Panc1 (cell line): ENCODE measurements at regions not wholly inside any gene's neighbourhood (a gene's known extent, or its start where the extent isn't known, plus 50 kb on each side); places are given as distances from the start of the nearest gene placed in this dataset.

Experiments
- ATAC-seq: fragments of 200-7000 bp; cut with Tn5 transposase; 2 replicates; pipeline ENCODE4 v1.9.1; 2020; ENCODE audit warnings: mild to moderate bottlenecking, moderate library complexity
- BruUV-seq: library from RNA; stranded (reverse); fragments of 400-500 nt; replicated peaks from 2 replicates; lab custom pipeline; 2021; lab: Mats Ljungman, UMichigan
- CTCF ChIA-PET: fragments of 300-600 bp; sonication (Branson Sonifier 250); formaldehyde crosslinking; loops from one replicate; lab custom pipeline; 2022; ENCODE audit warnings: antibody characterized with exemption; lab: Charles Lee
- POLR2A ChIA-PET: fragments of 300-600 bp; sonication (Branson Sonifier 250); formaldehyde crosslinking; loops from one replicate; lab custom pipeline; 2022; ENCODE audit warnings: antibody characterized with exemption; lab: Charles Lee
- DNase-seq: peaks from one replicate; pipeline ENCODE4 v3.0.0-alpha.2; 2010; ENCODE audit warnings: low read depth, low spot score
- H3K27ac ChIP-seq: 2 replicates; pipeline ENCODE4 v1.5.1; 2011; ENCODE audit warnings: mild to moderate bottlenecking, low read length, inconsistent platforms
- H3K27me3 ChIP-seq: fragments of 200-500 bp; sonication (Bioruptor generic); 2 replicates; pipeline ENCODE4 v1.6.0; 2014; ENCODE audit warnings: low read length, inconsistent platforms; ENCODE audit not compliant: control insufficient read depth, insufficient read depth
- H3K36me3 ChIP-seq: fragments of 200-500 bp; sonication (Bioruptor generic); 2 replicates; pipeline ENCODE4 v1.5.1; 2014; ENCODE audit warnings: inconsistent platforms, mild to moderate bottlenecking, low read length, moderate library complexity; ENCODE audit not compliant: control insufficient read depth, insufficient read depth
- H3K4me1 ChIP-seq: 2 replicates; pipeline ENCODE4 v1.5.1; 2011; ENCODE audit warnings: inconsistent platforms, mild to moderate bottlenecking, low read length, moderate library complexity; ENCODE audit not compliant: control insufficient read depth, insufficient read depth
- H3K4me3 ChIP-seq, 2 experiments: 2 replicates each; pipeline ENCODE4 v1.5.1; 2011 to 2012; ENCODE audit warnings: low read depth in 2 of 2, low read length in 2 of 2, mild to moderate bottlenecking in 2 of 2, inconsistent platforms in 1 of 2, moderate library complexity in 1 of 2
- H3K9me3 ChIP-seq: fragments of 200-500 bp; sonication (Bioruptor generic); 2 replicates; pipeline ENCODE4 v1.5.1; 2014; ENCODE audit warnings: low read depth, mild to moderate bottlenecking, inconsistent platforms, low read length, moderate library complexity; ENCODE audit not compliant: control insufficient read depth, insufficient read depth
- POLR2AphosphoS5 ChIP-seq: IDR thresholded peaks from 2 replicates; pipeline ENCODE4 v1.6.1; 2012; ENCODE audit warnings: mild to moderate bottlenecking, low read depth, low read length, moderate library complexity
- SIN3A ChIP-seq: IDR thresholded peaks from 2 replicates; pipeline ENCODE4 v1.6.1; 2012; ENCODE audit warnings: low read depth, mild to moderate bottlenecking, low read length, moderate library complexity, borderline replicate concordance; ENCODE audit not compliant: insufficient read depth
- TCF7L2 ChIP-seq: IDR thresholded peaks from 2 replicates; pipeline ENCODE4 v1.6.1; 2011; ENCODE audit warnings: mild to moderate bottlenecking, low read depth, low read length, inconsistent platforms
- in situ Hi-C: cut with HindIII; loops from 2 replicates; pipeline ENCODE4 v1.10.0; 2016; ENCODE audit warnings: low sequenced_read_pairs, low pct_unique_long_range_greater_than_20kb
- intact Hi-C: fragments of 100-400 bp; cut with micrococcal nuclease; formaldehyde crosslinking; loops from one replicate; pipeline ENCODE4 v1.10.0; 2022; ENCODE audit not compliant: unreplicated experiment
- TF ChIP-seq, protein P1 (sequence below): fragments of 450-650 bp; IDR thresholded peaks from 2 replicates; pipeline ENCODE4 v1.5.1; 2017; ENCODE audit warnings: mild to moderate bottlenecking
- TF ChIP-seq, protein P2 (sequence below), 2 experiments: IDR thresholded peaks; 2 replicates each; pipeline ENCODE4 v1.6.1; 2011 to 2012; ENCODE audit warnings: low read depth in 2 of 2, control low read depth in 1 of 2, low read length in 1 of 2, mild to moderate bottlenecking in 1 of 2, moderate library complexity in 1 of 2; ENCODE audit not compliant: insufficient read depth in 1 of 2

DNA sequence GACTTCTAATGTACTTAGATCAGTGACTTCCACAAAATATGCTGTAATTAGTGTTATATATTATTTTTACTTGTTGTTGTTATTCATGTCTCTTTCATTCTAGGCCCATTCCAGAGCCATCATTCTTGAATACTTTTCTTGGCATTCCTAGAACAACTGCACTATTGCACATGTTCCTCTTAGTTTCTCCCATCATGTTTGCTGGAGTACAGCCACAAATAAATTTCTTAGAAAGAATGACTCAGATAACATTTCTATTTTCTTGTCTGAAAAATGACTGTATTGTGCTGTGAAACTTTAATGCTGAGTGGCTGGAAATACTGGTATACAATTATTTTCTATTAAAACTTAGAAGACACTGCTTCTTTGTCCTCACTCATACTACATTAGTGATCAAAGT is 651.0 kb upstream of the STEAP1 start:
- Histone ChIP-seq H3K27me3 (no peaks in the 10 kb centered on the region), H3K9me3 (peaks cover 2% of the 10 kb centered on the region; the same call in 1 of the 2 replicates), H3K36me3 (no peaks in the 10 kb centered on the region), H3K4me1 (no peaks in the 10 kb centered on the region), H3K4me3 (no peak overlapping the region), H3K27ac (no peak overlapping the region)
- ChIA-PET POLR2A (no interaction called here), CTCF (no interaction called here)
- TF ChIP-seq, protein P1, sequence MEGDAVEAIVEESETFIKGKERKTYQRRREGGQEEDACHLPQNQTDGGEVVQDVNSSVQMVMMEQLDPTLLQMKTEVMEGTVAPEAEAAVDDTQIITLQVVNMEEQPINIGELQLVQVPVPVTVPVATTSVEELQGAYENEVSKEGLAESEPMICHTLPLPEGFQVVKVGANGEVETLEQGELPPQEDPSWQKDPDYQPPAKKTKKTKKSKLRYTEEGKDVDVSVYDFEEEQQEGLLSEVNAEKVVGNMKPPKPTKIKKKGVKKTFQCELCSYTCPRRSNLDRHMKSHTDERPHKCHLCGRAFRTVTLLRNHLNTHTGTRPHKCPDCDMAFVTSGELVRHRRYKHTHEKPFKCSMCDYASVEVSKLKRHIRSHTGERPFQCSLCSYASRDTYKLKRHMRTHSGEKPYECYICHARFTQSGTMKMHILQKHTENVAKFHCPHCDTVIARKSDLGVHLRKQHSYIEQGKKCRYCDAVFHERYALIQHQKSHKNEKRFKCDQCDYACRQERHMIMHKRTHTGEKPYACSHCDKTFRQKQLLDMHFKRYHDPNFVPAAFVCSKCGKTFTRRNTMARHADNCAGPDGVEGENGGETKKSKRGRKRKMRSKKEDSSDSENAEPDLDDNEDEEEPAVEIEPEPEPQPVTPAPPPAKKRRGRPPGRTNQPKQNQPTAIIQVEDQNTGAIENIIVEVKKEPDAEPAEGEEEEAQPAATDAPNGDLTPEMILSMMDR = no peak
- no peak for TF ChIP-seq TCF7L2
- TF ChIP-seq SIN3A = no peak
- TF ChIP-seq, protein P2, sequence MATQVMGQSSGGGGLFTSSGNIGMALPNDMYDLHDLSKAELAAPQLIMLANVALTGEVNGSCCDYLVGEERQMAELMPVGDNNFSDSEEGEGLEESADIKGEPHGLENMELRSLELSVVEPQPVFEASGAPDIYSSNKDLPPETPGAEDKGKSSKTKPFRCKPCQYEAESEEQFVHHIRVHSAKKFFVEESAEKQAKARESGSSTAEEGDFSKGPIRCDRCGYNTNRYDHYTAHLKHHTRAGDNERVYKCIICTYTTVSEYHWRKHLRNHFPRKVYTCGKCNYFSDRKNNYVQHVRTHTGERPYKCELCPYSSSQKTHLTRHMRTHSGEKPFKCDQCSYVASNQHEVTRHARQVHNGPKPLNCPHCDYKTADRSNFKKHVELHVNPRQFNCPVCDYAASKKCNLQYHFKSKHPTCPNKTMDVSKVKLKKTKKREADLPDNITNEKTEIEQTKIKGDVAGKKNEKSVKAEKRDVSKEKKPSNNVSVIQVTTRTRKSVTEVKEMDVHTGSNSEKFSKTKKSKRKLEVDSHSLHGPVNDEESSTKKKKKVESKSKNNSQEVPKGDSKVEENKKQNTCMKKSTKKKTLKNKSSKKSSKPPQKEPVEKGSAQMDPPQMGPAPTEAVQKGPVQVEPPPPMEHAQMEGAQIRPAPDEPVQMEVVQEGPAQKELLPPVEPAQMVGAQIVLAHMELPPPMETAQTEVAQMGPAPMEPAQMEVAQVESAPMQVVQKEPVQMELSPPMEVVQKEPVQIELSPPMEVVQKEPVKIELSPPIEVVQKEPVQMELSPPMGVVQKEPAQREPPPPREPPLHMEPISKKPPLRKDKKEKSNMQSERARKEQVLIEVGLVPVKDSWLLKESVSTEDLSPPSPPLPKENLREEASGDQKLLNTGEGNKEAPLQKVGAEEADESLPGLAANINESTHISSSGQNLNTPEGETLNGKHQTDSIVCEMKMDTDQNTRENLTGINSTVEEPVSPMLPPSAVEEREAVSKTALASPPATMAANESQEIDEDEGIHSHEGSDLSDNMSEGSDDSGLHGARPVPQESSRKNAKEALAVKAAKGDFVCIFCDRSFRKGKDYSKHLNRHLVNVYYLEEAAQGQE (IDR thresholded peaks at IDR 0.05; ENCODE audit: insufficient read depth in 1 of 2, low read depth in 2 of 2, low read length in 1 of 2) = no peak
- TF ChIP-seq POLR2AphosphoS5 = no peak
- in situ Hi-C loops (no loop called here), intact Hi-C loops (no loop called here)
- ATAC-seq (no peak), DNase-seq (no peak)
- no TSS peak for BruUV-seq

DNA sequence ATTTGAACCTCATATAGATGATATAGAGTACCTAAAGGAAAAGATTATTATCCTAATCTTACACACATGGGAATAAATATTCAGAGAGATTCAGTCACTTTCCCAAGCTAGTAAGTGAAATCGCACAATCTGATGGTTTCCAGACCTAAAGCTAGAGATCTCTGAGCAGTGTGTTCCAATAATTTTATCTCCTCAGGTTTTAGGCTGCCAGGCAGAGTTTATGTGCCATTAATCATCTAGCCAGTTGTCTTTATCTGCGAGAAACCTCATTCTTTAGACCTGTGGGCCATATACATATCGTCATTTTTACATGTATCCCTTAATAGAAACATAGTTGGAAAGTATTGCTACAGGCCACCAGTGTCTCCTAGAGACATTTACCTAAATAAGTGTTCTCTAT is 647.2 kb upstream of the STEAP1 start:
- Histone ChIP-seq H3K36me3 (no peaks in the 10 kb centered on the region), H3K4me3 (no peak overlapping the region), H3K9me3 (peaks cover 2% of the 10 kb centered on the region; the same call in 1 of the 2 replicates), H3K4me1 (no peaks in the 10 kb centered on the region), H3K27ac (no peak overlapping the region), H3K27me3 (no peaks in the 10 kb centered on the region)
- in situ Hi-C loops (no loop called here), intact Hi-C loops (no loop called here)
- ATAC-seq (no peak), DNase-seq (no peak)
- POLR2A ChIA-PET = no interaction called here
- no TSS peak for BruUV-seq
- CTCF ChIA-PET = no interaction called here
- TF ChIP-seq, protein P1 = no peak
- TF ChIP-seq POLR2AphosphoS5 = no peak
- TF ChIP-seq SIN3A = no peak
- TF ChIP-seq, protein P2 (IDR thresholded peaks at IDR 0.05; ENCODE audit: insufficient read depth in 1 of 2, low read depth in 2 of 2, low read length in 1 of 2) = no peak
- no peak for TF ChIP-seq TCF7L2
